Right atrium auricular region (tissue), 2 donors: ENCODE measurements at regions not wholly inside any gene's neighbourhood (a gene's known extent, or its start where the extent isn't known, plus 50 kb on each side); places are given as distances from the start of the nearest gene placed in this dataset.

Experiments
- DNase-seq: peaks from one replicate; pipeline ENCODE4 v3.0.0-alpha.2; 2019; ENCODE audit warnings: low spot score
- H3K27ac ChIP-seq, 2 donors: fragments of 200-600 bp; sonication (generic); 1 replicate in 1 of 2; 2 replicates in 1 of 2; pipeline ENCODE4 v1.5.1; 2016 to 2019
- H3K27me3 ChIP-seq, 2 donors: fragments of 200-600 bp; sonication (generic); one replicate each; pipeline versions ENCODE4 v1.5.1 to v1.6.0; 2017 to 2019
- H3K36me3 ChIP-seq: fragments of 200-600 bp; sonication (generic); one replicate; pipeline ENCODE4 v1.5.1; 2016
- H3K4me1 ChIP-seq, 2 donors: fragments of 200-600 bp; sonication (generic); one replicate each; pipeline versions ENCODE4 v1.5.1 to v1.6.0; 2017 to 2019
- H3K4me3 ChIP-seq, 2 donors: fragments of 200-600 bp; sonication (generic); 1 replicate in 1 of 2; 2 replicates in 1 of 2; pipeline ENCODE4 v1.5.1; 2017 to 2019; ENCODE audit warnings: mild to moderate bottlenecking in 1 of 2, moderate library complexity in 1 of 2
- H3K9me3 ChIP-seq, 2 donors: fragments of 200-600 bp; sonication (generic); one replicate each; pipeline ENCODE4 v1.5.1; 2019
- CTCF ChIP-seq, 2 donors: fragments of 200-600 bp; sonication (generic); IDR thresholded peaks; one replicate each; pipeline ENCODE4 v1.5.1; 2019; ENCODE audit warnings: antibody characterized with exemption in 2 of 2

GRCh38 chr2:150052457-150052856, 435.0 kb downstream of the RND3 start:
- no peak for TF ChIP-seq CTCF (IDR thresholded peaks at IDR 0.05)
- Histone ChIP-seq H3K27me3 (no peaks in the 10 kb centered on the region), H3K27ac (no peak overlapping the region), H3K4me1 (no peaks in the 10 kb centered on the region), H3K36me3 (no peaks in the 10 kb centered on the region), H3K4me3 (no peak overlapping the region), H3K9me3 (no peaks in the 10 kb centered on the region)
- no peak for DNase-seq

GRCh38 chr2:150051004-150051403, 436.5 kb downstream of the RND3 start:
- no peak overlapping the region for H3K27ac ChIP-seq
- H3K9me3 ChIP-seq: no peaks in the 10 kb centered on the region
- H3K4me1 ChIP-seq: no peaks in the 10 kb centered on the region
- no peak for TF ChIP-seq CTCF (IDR thresholded peaks at IDR 0.05)
- no peak overlapping the region for H3K4me3 ChIP-seq
- H3K36me3 ChIP-seq: no peaks in the 10 kb centered on the region
- DNase-seq: no peak
- no peaks in the 10 kb centered on the region for H3K27me3 ChIP-seq

GRCh38 chr2:150050036-150050435, 437.4 kb downstream of the RND3 start:
- Histone ChIP-seq H3K9me3 (no peaks in the 10 kb centered on the region), H3K4me1 (no peaks in the 10 kb centered on the region), H3K4me3 (no peak overlapping the region), H3K36me3 (no peaks in the 10 kb centered on the region), H3K27ac (no peak overlapping the region), H3K27me3 (no peaks in the 10 kb centered on the region)
- DNase-seq: no peak
- no peak for TF ChIP-seq CTCF (IDR thresholded peaks at IDR 0.05)

GRCh38 chr2:150047620-150048222, 439.7 kb downstream of the RND3 start:
- H3K36me3 ChIP-seq: no peaks in the 10 kb centered on the region
- H3K4me1 ChIP-seq: no peaks in the 10 kb centered on the region
- TF ChIP-seq CTCF (IDR thresholded peaks at IDR 0.05): no peak
- no peak overlapping the region for H3K4me3 ChIP-seq
- H3K27ac ChIP-seq: no peak overlapping the region
- no peaks in the 10 kb centered on the region for H3K27me3 ChIP-seq
- DNase-seq: no peak
- no peaks in the 10 kb centered on the region for H3K9me3 ChIP-seq

GRCh38 chr2:150046810-150047209, 440.7 kb downstream of the RND3 start:
- H3K9me3 ChIP-seq: no peaks in the 10 kb centered on the region
- no peak overlapping the region for H3K4me3 ChIP-seq
- no peaks in the 10 kb centered on the region for H3K27me3 ChIP-seq
- no peaks in the 10 kb centered on the region for H3K36me3 ChIP-seq
- H3K4me1 ChIP-seq: no peaks in the 10 kb centered on the region
- no peak for TF ChIP-seq CTCF (IDR thresholded peaks at IDR 0.05)
- no peak for DNase-seq
- no peak overlapping the region for H3K27ac ChIP-seq

- H3K4me3 ChIP-seq: no peak overlapping the region
- no peaks in the 10 kb centered on the region for H3K4me1 ChIP-seq
- no peaks in the 10 kb centered on the region for H3K36me3 ChIP-seq
- no peaks in the 10 kb centered on the region for H3K9me3 ChIP-seq
- no peaks in the 10 kb centered on the region for H3K27me3 ChIP-seq
- TF ChIP-seq CTCF (IDR thresholded peaks at IDR 0.05): no peak
- DNase-seq: no peak
- no peak overlapping the region for H3K27ac ChIP-seq
These were observed 441.3 kb downstream of the RND3 start for GRCh38 chr2:150046211-150046610.
